ENCODE measurements at regions not wholly inside any gene's neighbourhood (a gene's known extent, or its start where the extent isn't known, plus 50 kb on each side); places are given as distances from the start of the nearest gene placed in this dataset.
"Not testable (repeated sequence)": the region's sequence is repeated elsewhere in the genome, so short reads cannot be mapped to it uniquely, and the experiment has no call there.

DNA sequence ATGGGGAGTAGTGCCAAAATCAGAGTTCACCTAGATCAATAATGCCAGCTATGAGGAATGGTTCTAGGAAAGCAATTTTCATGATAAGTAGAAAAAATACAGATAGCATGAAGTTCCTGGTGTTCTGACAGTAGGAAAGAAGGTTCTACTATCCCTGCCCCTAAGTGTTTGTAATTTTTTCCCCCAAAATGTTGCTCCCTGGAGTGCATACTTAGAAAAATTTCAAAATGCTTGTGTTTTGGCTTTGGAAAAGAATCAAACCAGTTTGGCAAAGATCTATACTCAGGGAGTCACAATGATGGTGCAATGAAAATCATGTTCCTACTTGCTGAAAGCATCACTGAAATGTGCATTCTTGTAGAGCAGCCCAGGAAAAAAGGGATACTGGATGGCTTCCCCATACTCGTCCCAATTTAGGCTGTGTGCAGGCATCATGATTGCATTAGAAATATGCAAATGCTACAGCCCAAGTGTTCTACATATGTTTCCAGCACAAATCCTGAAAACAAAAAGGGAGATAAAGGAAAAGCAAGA, 74.7 kb downstream of the LPAR4 start:
- no peak for DNase-seq (ENCODE audit: low read depth)

DNA sequence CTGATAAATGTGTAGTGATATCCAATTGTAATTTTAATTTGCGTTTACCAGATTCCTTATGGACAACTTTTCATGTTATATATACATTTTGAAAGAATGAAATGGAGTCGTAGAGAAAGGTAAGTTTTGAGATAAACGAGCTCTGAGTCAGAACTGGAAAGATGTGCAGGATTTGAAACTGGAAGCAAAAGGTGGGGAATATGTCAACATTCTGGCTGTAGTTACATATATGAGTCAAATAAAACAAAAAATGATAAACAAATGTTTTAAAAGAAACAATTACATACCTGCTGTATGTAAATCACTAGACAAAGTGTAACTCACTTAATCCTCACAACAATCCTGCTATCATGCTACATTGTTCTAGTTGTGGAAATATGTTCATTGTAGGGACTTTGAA, 84.0 kb downstream of the LPAR4 start:
- DNase-seq (ENCODE audit: low read depth): no peak

DNA sequence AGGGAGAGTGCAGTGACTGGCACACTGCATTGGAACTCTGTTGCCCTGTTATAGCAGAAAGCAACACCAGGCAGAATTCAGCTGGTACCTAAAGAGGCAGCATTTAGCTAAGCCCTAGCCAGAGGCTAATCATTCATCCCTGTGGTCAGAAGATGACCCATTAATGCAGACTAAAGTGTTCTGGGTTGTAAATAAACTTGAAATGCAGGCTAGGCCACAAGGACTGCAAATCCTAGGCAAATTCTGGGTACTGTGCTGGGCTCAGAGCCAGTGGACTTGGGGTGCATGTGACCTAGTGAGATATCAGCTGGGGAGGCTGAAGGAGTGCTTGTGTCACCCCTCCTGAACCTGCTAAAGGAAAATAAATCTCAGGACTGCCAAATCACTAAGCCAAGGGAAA, 91.2 kb downstream of the LPAR4 start:
- no peak for DNase-seq (ENCODE audit: low read depth)

- no peak for DNase-seq (ENCODE audit: low read depth)
Observed at GRCh38 chrX:78839711-78840110, 92.2 kb downstream of the LPAR4 start.

DNA sequence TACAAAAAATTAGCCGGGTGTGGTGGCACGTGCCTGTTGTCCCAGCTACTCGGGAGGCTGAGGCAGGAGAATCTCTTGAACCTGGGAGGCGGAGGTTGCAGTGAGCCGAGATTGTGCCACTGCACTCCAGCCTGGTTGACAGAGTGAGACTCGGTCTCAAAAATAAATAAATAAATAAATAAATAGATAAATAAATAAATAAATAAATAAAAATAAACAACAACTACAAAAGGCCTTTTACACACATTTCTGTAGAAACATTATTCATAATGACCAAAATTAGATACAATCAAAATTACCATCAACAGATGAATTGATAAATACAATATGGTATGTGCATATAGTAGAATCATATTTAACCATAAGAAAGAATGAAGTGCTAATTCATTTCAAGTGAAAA, 96.7 kb downstream of the LPAR4 start:
- DNase-seq (ENCODE audit: low read depth): not testable (repeated sequence)

DNA sequence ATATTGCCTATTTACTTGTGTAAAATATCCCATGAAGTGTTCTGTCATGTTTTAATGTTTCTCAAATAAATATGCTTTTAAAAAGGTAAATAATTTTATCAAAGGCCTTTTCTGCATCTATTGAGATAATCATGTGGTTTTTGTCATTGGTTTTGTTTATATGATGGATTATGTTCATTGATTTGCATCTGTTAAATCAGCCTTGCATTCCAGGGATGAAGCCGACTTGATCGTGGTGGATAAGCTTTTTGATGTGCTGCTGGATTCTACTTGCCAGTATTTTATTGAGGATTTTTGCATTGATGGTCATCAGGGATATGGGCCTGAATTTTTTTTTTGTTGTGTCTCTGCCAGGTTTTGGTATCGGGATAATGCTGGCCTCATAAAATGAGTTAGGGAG, 63.9 kb upstream of the P2RY10 start:
- not testable (repeated sequence) for DNase-seq (ENCODE audit: low read depth)

GRCh38 chrX:78886550-78886949, 58.6 kb upstream of the P2RY10 start:
- DNase-seq (ENCODE audit: low read depth): peak; percentile 1
